ENCODE measurements at regions not wholly inside any gene's neighbourhood (a gene's known extent, or its start where the extent isn't known, plus 50 kb on each side); places are given as distances from the start of the nearest gene placed in this dataset.

GRCh38 chr11:87972133-87972532 lies 203.1 kb downstream of the RAB38 start:
- H3K4me1 ChIP-seq (replicated peaks in 1 of 4; ENCODE audit: control insufficient read depth in 3 of 4, insufficient read depth in 4 of 4, low read length in 3 of 4), result peaks cover 0 to 7% (median 4%) of the 10 kb centered on the region in 4 experiments; a peak in 2 of 7 replicates
- H3K4ac ChIP-seq (replicated peaks; ENCODE audit: insufficient read length, low read depth, low read length), result no peak overlapping the region
- H2BK12ac ChIP-seq (ENCODE audit: low read depth, low read length), result no peak overlapping the region
- no peaks in the 10 kb centered on the region; a peak in 1 of 4 replicates for H3K9me3 ChIP-seq (ENCODE audit: insufficient read depth in 2 of 2, low read depth in 1 of 2, low read length in 1 of 2)
- no peak overlapping the region for H4K5ac ChIP-seq (ENCODE audit: insufficient read length, low read depth, low read length)
- no peak overlapping the region for H3K23ac ChIP-seq (ENCODE audit: insufficient read length)
- DNase-seq (ENCODE audit: low read depth in 1 of 2, low spot score in 2 of 2) (no peak), FAIRE-seq (no peak)
- H2BK20ac ChIP-seq (ENCODE audit: low read length), result no peak overlapping the region
- no peaks in the 10 kb centered on the region for H4K20me1 ChIP-seq (replicated peaks in 1 of 2; ENCODE audit: control insufficient read depth in 1 of 2, insufficient read depth in 2 of 2, low read length in 2 of 2)
- POLR2A ChIA-PET (ENCODE audit: partially characterized antibody), result no interaction called here
- H3K14ac ChIP-seq (ENCODE audit: insufficient read length), result no peak overlapping the region
- H2AFZ ChIP-seq (ENCODE audit: low read length), result no peak overlapping the region
- H3K9ac ChIP-seq (replicated peaks in 1 of 4; ENCODE audit: extremely low read depth in 1 of 4, low read depth in 3 of 4, low read length in 3 of 4), result no peak overlapping the region
- no peaks in the 10 kb centered on the region for H3K79me1 ChIP-seq (ENCODE audit: low read depth, low read length)
- no peak overlapping the region for H2BK120ac ChIP-seq (replicated peaks; ENCODE audit: low read depth, low read length)
- no peak overlapping the region for H2AK5ac ChIP-seq (ENCODE audit: low read depth, low read length)
- WGBS, 2 experiments (ENCODE audit: extremely low coverage in 1 of 2, insufficient coverage in 1 of 2, insufficient read length in 1 of 2, insufficient replicate concordance in 2 of 2, low coverage in 1 of 2, low lambda C conversion rate in 2 of 2, missing lambda C conversion rate in 1 of 2), result 84% methylated on average over 4 of the region's 4 CpGs; no CpG with 5 or more reads in 1 of the 2 experiments
- H3K27me3 ChIP-seq (replicated peaks in 1 of 4; ENCODE audit: control insufficient read depth in 3 of 4, extremely low read depth in 1 of 4, insufficient read depth in 3 of 4, low read length in 3 of 4), result no peaks in the 10 kb centered on the region
- CTCF ChIA-PET (ENCODE audit: partially characterized antibody), result interaction anchor here (2.3 kb wide), 1 partner anchor 44 kb away, joined by 16 read pairs; no protein-coding TSS in a partner anchor
- H4K8ac ChIP-seq (ENCODE audit: extremely low read depth, insufficient read depth, low read length), result no peak overlapping the region
- no peaks in the 10 kb centered on the region for H3K79me2 ChIP-seq (ENCODE audit: control insufficient read depth in 1 of 2, insufficient read depth in 2 of 2, low read length in 2 of 2)
- H4K91ac ChIP-seq (replicated peaks; ENCODE audit: insufficient read length, low read length), result no peak overlapping the region
- H3K56ac ChIP-seq (replicated peaks; ENCODE audit: insufficient read length, low read depth, low read length), result no peak overlapping the region
- H2BK5ac ChIP-seq (ENCODE audit: low read depth, low read length), result no peak overlapping the region
- TF ChIP-seq CBX8 (IDR thresholded peaks at IDR 0.05; ENCODE audit: borderline replicate concordance, low read depth, low read length), result no peak
- TF ChIP-seq SUZ12 (IDR thresholded peaks at IDR 0.05; ENCODE audit: low read length), result no peak
- no peak for TF ChIP-seq TAF1 (IDR thresholded peaks at IDR 0.05; ENCODE audit: low read depth, low read length)
- no peak for TF ChIP-seq SP2 (IDR thresholded peaks at IDR 0.05; ENCODE audit: low read length)
- TF ChIP-seq CHD2 (IDR thresholded peaks at IDR 0.05; ENCODE audit: low read length), result no peak
- TF ChIP-seq ZNF274 (IDR thresholded peaks at IDR 0.05; ENCODE audit: borderline replicate concordance, extremely low read depth, low read length), result no peak
- TF ChIP-seq EP300 (IDR thresholded peaks at IDR 0.05; ENCODE audit: borderline replicate concordance in 1 of 2, low read depth in 2 of 2, low read length in 2 of 2), result no peak
- no peak for TF ChIP-seq EZH2 (IDR thresholded peaks at IDR 0.05; ENCODE audit: low read depth, low read length, severe bottlenecking)
- TF ChIP-seq CEBPB (IDR thresholded peaks at IDR 0.05; ENCODE audit: low read depth, low read length), result no peak
- H3K4me2 ChIP-seq (ENCODE audit: insufficient read depth in 1 of 2, low read depth in 2 of 2, low read length in 2 of 2), result no peak overlapping the region
- no peaks in the 10 kb centered on the region for H3K36me3 ChIP-seq (ENCODE audit: control insufficient read depth in 2 of 4, insufficient read depth in 4 of 4, low read length in 3 of 4)
- H3K27ac ChIP-seq (ENCODE audit: low read depth, low read length), result no peak overlapping the region
- no peak overlapping the region for H3K18ac ChIP-seq (ENCODE audit: extremely low read depth, low read length)
- H2BK15ac ChIP-seq (ENCODE audit: low read length), result no peak overlapping the region
- H3K4me3 ChIP-seq (ENCODE audit: extremely low read depth in 1 of 4, insufficient read depth in 2 of 4, low read depth in 3 of 4, low read length in 4 of 4), result no peak overlapping the region
- no peaks in the 10 kb centered on the region for H3K23me2 ChIP-seq (ENCODE audit: low read depth, low read length)
